SK-N-SH (cell line): ENCODE measurements at regions not wholly inside any gene's neighbourhood (a gene's known extent, or its start where the extent isn't known, plus 50 kb on each side); places are given as distances from the start of the nearest gene placed in this dataset.

ENCODE experiments used
- CTCF ChIA-PET: fragments of 300-600, 350-600 bp; formaldehyde crosslinking; extraction: SDS; loops from one replicate; lab custom pipeline; 2021; lab: Yijun Ruan, JAX
- POLR2A ChIA-PET: fragments of 350-600 bp; sonication (Branson Sonifier 250); formaldehyde crosslinking; extraction: SDS; loops from one replicate; lab custom pipeline; 2020; ENCODE audit warnings: antibody characterized with exemption, inconsistent platforms; lab: Yijun Ruan, JAX
- DNase-seq: peaks from one replicate; pipeline ENCODE4 v3.0.0; 2012
- H2AFZ ChIP-seq: fragments of 200-600 bp; sonication (generic); 2 replicates; pipeline ENCODE4 v1.8.1; 2016; ENCODE audit warnings: antibody characterized with exemption, mild to moderate bottlenecking, low read depth
- H3F3A ChIP-seq: fragments of 200-600 bp; sonication (generic); replicated peaks from 2 replicates; pipeline ENCODE3; 2016; ENCODE audit warnings: antibody characterized with exemption, mild to moderate bottlenecking; ENCODE audit not compliant: insufficient read depth
- H3K27ac ChIP-seq, 2 experiments: fragments of 200-500 bp in 1 of 2; fragments of 200-600 bp in 1 of 2; sonication (Bioruptor generic) in 1 of 2; sonication (generic), shearing (Covaris generic) in 1 of 2; 2 replicates each; pipeline versions ENCODE4 v1.5.1 to v1.6.1; 2014 to 2016; ENCODE audit warnings: low read depth in 2 of 2, inconsistent platforms in 1 of 2, low read length in 1 of 2, mild to moderate bottlenecking in 1 of 2, mixed read lengths in 1 of 2
- H3K27me3 ChIP-seq: fragments of 200-600 bp; sonication (generic), shearing (Covaris generic); 2 replicates; pipeline ENCODE4 v1.6.1; 2016; ENCODE audit warnings: mixed run types; ENCODE audit not compliant: insufficient read depth
- H3K36me3 ChIP-seq, 2 experiments: fragments of 200-500 bp in 1 of 2; fragments of 200-600 bp in 1 of 2; sonication (Bioruptor generic) in 1 of 2; sonication (generic) in 1 of 2; replicated peaks in 1 of 2; 2 replicates each; pipeline versions ENCODE3 to v1.5.1; 2014 to 2016; ENCODE audit warnings: low read length in 1 of 2, mild to moderate bottlenecking in 1 of 2; ENCODE audit not compliant: insufficient read depth in 2 of 2, control insufficient read depth in 1 of 2
- H3K4me1 ChIP-seq, 2 experiments: fragments of 200-500 bp in 1 of 2; fragments of 200-600 bp in 1 of 2; sonication (Bioruptor generic) in 1 of 2; sonication (generic), shearing (Covaris generic) in 1 of 2; 2 replicates each; pipeline versions ENCODE4 v1.5.1 to v1.6.1; 2014 to 2016; ENCODE audit warnings: low read depth in 1 of 2, low read length in 1 of 2, mixed run types in 1 of 2; ENCODE audit not compliant: insufficient read depth in 2 of 2, control insufficient read depth in 1 of 2
- H3K4me2 ChIP-seq: fragments of 200-600 bp; sonication (generic), shearing (Covaris generic); 2 replicates; pipeline ENCODE4 v1.6.1; 2017; ENCODE audit warnings: mixed run types
- H3K4me3 ChIP-seq, 2 experiments: fragments of 200-500 bp in 1 of 2; fragments of 200-600 bp in 1 of 2; sonication (Bioruptor generic) in 1 of 2; sonication (generic), shearing (Covaris generic) in 1 of 2; 2 replicates each; pipeline versions ENCODE4 v1.5.1 to v1.8.1; 2014 to 2016; ENCODE audit warnings: low read depth in 2 of 2, inconsistent platforms in 1 of 2, low read length in 1 of 2, mild to moderate bottlenecking in 1 of 2, mixed read lengths in 1 of 2, moderate library complexity in 1 of 2
- H3K79me2 ChIP-seq: fragments of 200-600 bp; sonication (generic); 2 replicates; pipeline ENCODE4 v1.8.1; 2017; ENCODE audit warnings: mild to moderate bottlenecking; ENCODE audit not compliant: insufficient read depth
- H3K9ac ChIP-seq: fragments of 200-600 bp; sonication (generic); 2 replicates; pipeline ENCODE4 v1.6.1; 2017; ENCODE audit warnings: mixed run types
- H3K9me2 ChIP-seq: fragments of 200-600 bp; sonication (generic); 2 replicates; pipeline ENCODE4 v1.6.1; 2017; ENCODE audit warnings: mixed run types
- H3K9me3 ChIP-seq: fragments of 200-600 bp; sonication (generic); 2 replicates; pipeline ENCODE4 v1.6.1; 2017; ENCODE audit warnings: mixed run types, mild to moderate bottlenecking, moderate library complexity
- H4K20me1 ChIP-seq: fragments of 200-600 bp; sonication (generic); 2 replicates; pipeline ENCODE4 v1.6.1; 2017; ENCODE audit warnings: mild to moderate bottlenecking, mixed run types; ENCODE audit not compliant: insufficient read depth
- FOSL2 ChIP-seq: IDR thresholded peaks from 2 replicates; pipeline ENCODE4 v1.4.0; 2012; ENCODE audit warnings: low read depth, mild to moderate bottlenecking, moderate library complexity, borderline replicate concordance
- FOXJ3 ChIP-seq: sonication (generic); formaldehyde crosslinking; IDR thresholded peaks from 2 replicates; pipeline ENCODE4 v1.5.1; 2020; ENCODE audit warnings: mild to moderate bottlenecking, missing genetic modification reagents
- MAX ChIP-seq: IDR thresholded peaks from 2 replicates; pipeline ENCODE4 v1.4.0; 2012; ENCODE audit warnings: low read depth
- SIN3A ChIP-seq: IDR thresholded peaks from 2 replicates; pipeline ENCODE4 v1.6.1; 2012; ENCODE audit warnings: low read depth, mild to moderate bottlenecking, low read length, moderate library complexity, borderline replicate concordance
- USF2 ChIP-seq: fragments of 150-350 bp; IDR thresholded peaks from 2 replicates; pipeline ENCODE4 v1.6.1; 2017; ENCODE audit warnings: antibody characterized with exemption, low read length, low read depth, borderline replicate concordance
- ZBTB33 ChIP-seq: IDR thresholded peaks from 2 replicates; pipeline ENCODE4 v1.4.0; 2012; ENCODE audit warnings: low read depth, borderline replicate concordance
- WGBS: methylation state at CpG from one replicate; pipeline ENCODE4 v1.1.6; 2017; ENCODE audit warnings: low lambda C conversion rate; 5-methylcytosine and 5-hydroxymethylcytosine counted together

- Histone ChIP-seq H3K4me3 (no peak overlapping the region), H3K9ac (no peak overlapping the region), H3F3A (no peaks in the 10 kb centered on the region), H3K79me2 (no peaks in the 10 kb centered on the region), H3K36me3 (no peaks in the 10 kb centered on the region), H3K27me3 (no peaks in the 10 kb centered on the region), H3K27ac (no peak overlapping the region), H4K20me1 (no peaks in the 10 kb centered on the region), H2AFZ (no peak overlapping the region), H3K4me2 (no peak overlapping the region), H3K9me2 (no peaks in the 10 kb centered on the region), H3K4me1 (no peaks in the 10 kb centered on the region), H3K9me3 (peaks cover 3% of the 10 kb centered on the region; the same call in 1 of the 2 replicates)
- DNase-seq: no peak
- CTCF ChIA-PET: no interaction called here
- WGBS: 35% methylated on average over 8 of the region's 8 CpGs
- POLR2A ChIA-PET: no interaction called here
- TF ChIP-seq FOSL2: no peak
These were observed 1028.1 kb upstream of the EEF2KMT start for GRCh38 chr16:6125483-6126259.

- Histone ChIP-seq H3K27me3 (no peaks in the 10 kb centered on the region), H3K4me3 (no peak overlapping the region), H3K4me1 (no peaks in the 10 kb centered on the region), H3K4me2 (no peak overlapping the region), H3F3A (no peaks in the 10 kb centered on the region), H3K9me2 (no peaks in the 10 kb centered on the region), H3K79me2 (no peaks in the 10 kb centered on the region), H4K20me1 (no peaks in the 10 kb centered on the region), H3K9ac (no peak overlapping the region), H3K9me3 (no peaks in the 10 kb centered on the region), H3K36me3 (no peaks in the 10 kb centered on the region), H2AFZ (no peak overlapping the region), H3K27ac (no peak overlapping the region)
- WGBS: 9% methylated on average over 1 of the region's 1 CpG
- DNase-seq: no peak
- POLR2A ChIA-PET: no interaction called here
- no peak for TF ChIP-seq SIN3A
- TF ChIP-seq, all 33 proteins: peak for 0
- CTCF ChIA-PET: interaction anchor here (0.8 to 1.4 kb wide), 2 partner anchors 43 to 450 kb away, joined by 3 to 4 read pairs; no protein-coding TSS in a partner anchor
These were observed 1026.5 kb upstream of the EEF2KMT start for GRCh38 chr16:6124136-6124535.

- no peak for DNase-seq
- H3K79me2 ChIP-seq: no peaks in the 10 kb centered on the region
These were observed 1024.8 kb upstream of the EEF2KMT start for GRCh38 chr16:6122401-6122800.

More at GRCh38 chr16:6122401-6122800, 1024.8 kb upstream of the EEF2KMT start:
- Histone ChIP-seq H3K27ac (no peak overlapping the region), H3K36me3 (no peaks in the 10 kb centered on the region), H3K9me2 (no peaks in the 10 kb centered on the region), H3K9ac (no peak overlapping the region), H3K4me2 (no peak overlapping the region), H3F3A (no peaks in the 10 kb centered on the region), H2AFZ (no peak overlapping the region), H4K20me1 (no peaks in the 10 kb centered on the region), H3K4me1 (no peaks in the 10 kb centered on the region), H3K27me3 (no peaks in the 10 kb centered on the region), H3K4me3 (no peak overlapping the region), H3K9me3 (no peaks in the 10 kb centered on the region)
- 16% methylated on average over 5 of the region's 5 CpGs for WGBS
- ChIA-PET POLR2A (no interaction called here), CTCF (no interaction called here)
- TF ChIP-seq MAX (no peak), ZBTB33 (no peak), USF2 (no peak), FOXJ3 (CRISPR knock-in tag) (no peak)
